K562 (cell line): ENCODE measurements at regions not wholly inside any gene's neighbourhood (a gene's known extent, or its start where the extent isn't known, plus 50 kb on each side); places are given as distances from the start of the nearest gene placed in this dataset.

Source experiments
- ATAC-seq: fragments of 200-7000 bp; cut with Tn5 transposase; 3 replicates; pipeline ENCODE4 v1.9.1; 2020; ENCODE audit warnings: moderate library complexity
- BruUV-seq: library from RNA; stranded (reverse); fragments of 400-500 nt; replicated peaks from 2 replicates; lab custom pipeline; 2021; lab: Mats Ljungman, UMichigan
- CTCF ChIA-PET: fragments of 300-600 bp; formaldehyde crosslinking; extraction: SDS; loops from one replicate; lab custom pipeline; 2021; ENCODE audit warnings: low intra/inter-chr PET ratio; lab: Yijun Ruan, JAX
- POLR2A ChIA-PET: fragments of 300-600, 350-650 bp; sonication (Branson Sonifier 250); formaldehyde crosslinking; extraction: SDS; loops from one replicate; lab custom pipeline; 2021; ENCODE audit warnings: antibody characterized with exemption, inconsistent platforms; lab: Yijun Ruan, JAX
- DNase-seq, 4 experiments: peaks; one replicate each; pipeline versions ENCODE4 v3.0.0 to v3.0.0-alpha.2; 2011 to 2018; ENCODE audit warnings: low spot score in 3 of 4, mixed read lengths in 3 of 4; ENCODE audit errors: extremely low read depth in 1 of 4
- FAIRE-seq: peaks from 2 replicates; lab custom pipeline; 2011; peaks lifted over from hg19 to GRCh38; lab: Jason Lieb, UNC
- H2AFZ ChIP-seq: 2 replicates; pipeline ENCODE4 v1.6.0; 2011; ENCODE audit warnings: low read depth, low read length, control low read depth, inconsistent platforms
- H3K27ac ChIP-seq: fragments of 200-600 bp; 3 replicates; pipeline ENCODE4 v1.8.0; 2011; ENCODE audit warnings: low read depth, mild to moderate bottlenecking, control low read depth, inconsistent platforms, low read length, moderate library complexity, mixed read lengths; ENCODE audit errors: extremely low read depth
- H3K27me3 ChIP-seq, 2 experiments: fragments of 300-600 bp in 1 of 2; 2 replicates in 1 of 2; 3 replicates in 1 of 2; pipeline versions ENCODE4 v1.6.0 to v1.8.0; 2011; ENCODE audit warnings: inconsistent platforms in 2 of 2, low read length in 2 of 2, mild to moderate bottlenecking in 1 of 2, mixed read lengths in 1 of 2, moderate library complexity in 1 of 2; ENCODE audit not compliant: control insufficient read depth in 2 of 2, insufficient read depth in 2 of 2
- H3K36me3 ChIP-seq: fragments of 300-600 bp; 3 replicates; pipeline ENCODE4 v1.8.0; 2011; ENCODE audit warnings: mild to moderate bottlenecking, low read length, inconsistent platforms; ENCODE audit not compliant: control insufficient read depth, insufficient read depth
- H3K4me1 ChIP-seq, 2 experiments: fragments of 200-600 bp in 1 of 2; replicated peaks in 1 of 2; 2 replicates in 1 of 2; 3 replicates in 1 of 2; pipeline versions ENCODE4 v1.5.1 to v1.8.0; 2011; ENCODE audit warnings: inconsistent platforms in 2 of 2, low read length in 2 of 2, mild to moderate bottlenecking in 1 of 2, mixed read lengths in 1 of 2, moderate library complexity in 1 of 2; ENCODE audit not compliant: control insufficient read depth in 2 of 2, insufficient read depth in 2 of 2
- H3K4me2 ChIP-seq: 2 replicates; pipeline ENCODE4 v1.6.1; 2011; ENCODE audit warnings: low read length, control low read depth, inconsistent platforms, mixed read lengths; ENCODE audit not compliant: insufficient read depth
- H3K4me3 ChIP-seq: fragments of 200-600 bp; sonication (generic), shearing (Covaris generic); 2 replicates; pipeline ENCODE4 v1.5.1; 2016; ENCODE audit warnings: control low read depth, inconsistent platforms
- H3K79me2 ChIP-seq: fragments of 200-600 bp; 3 replicates; pipeline ENCODE4 v1.8.0; 2011; ENCODE audit warnings: low read length, inconsistent platforms; ENCODE audit not compliant: control insufficient read depth, insufficient read depth
- H3K9ac ChIP-seq, 2 experiments: 2 replicates each; pipeline versions ENCODE4 v1.6.0 to v1.6.1; 2011; ENCODE audit warnings: low read depth in 2 of 2, low read length in 2 of 2, control low read depth in 1 of 2, inconsistent platforms in 1 of 2, mild to moderate bottlenecking in 1 of 2, mixed read lengths in 1 of 2; ENCODE audit not compliant: insufficient read depth in 1 of 2
- H3K9me1 ChIP-seq: one replicate; pipeline ENCODE4 v1.6.0; 2011; ENCODE audit warnings: inconsistent platforms, mild to moderate bottlenecking, low read length, moderate library complexity; ENCODE audit not compliant: control insufficient read depth, insufficient read depth
- H3K9me3 ChIP-seq: replicated peaks from 2 replicates; pipeline ENCODE4 v1.5.1; 2011; ENCODE audit warnings: low read depth, low read length, inconsistent platforms; ENCODE audit not compliant: control insufficient read depth, insufficient read depth
- H4K20me1 ChIP-seq: replicated peaks from 2 replicates; pipeline ENCODE4 v1.6.1; 2011; ENCODE audit warnings: low read length, inconsistent platforms, mixed read lengths; ENCODE audit not compliant: control insufficient read depth, insufficient read depth
- FOXJ2 ChIP-seq: fragments of 200-800 bp; sonication (Bioruptor generic); IDR thresholded peaks from 2 replicates; pipeline ENCODE4 v1.6.1; 2016; ENCODE audit warnings: missing genetic modification characterization, missing compliant biosample characterization
- GABPB2 ChIP-seq: fragments of 250-450 bp; sonication (Bioruptor Pico); conservative IDR thresholded peaks from 2 replicates; pipeline ENCODE4 v1.5.1; 2021; ENCODE audit warnings: mild to moderate bottlenecking
- TRIM25 ChIP-seq: fragments of 450-650 bp; IDR thresholded peaks from 2 replicates; pipeline ENCODE4 v1.7.0; 2016; ENCODE audit warnings: borderline replicate concordance
- ZNF134 ChIP-seq: fragments of 250-450 bp; sonication (Bioruptor Pico); conservative IDR thresholded peaks from 2 replicates; pipeline ENCODE4 v1.4.0; 2020
- ZNF592 ChIP-seq: fragments of 450-650 bp; IDR thresholded peaks from 2 replicates; pipeline ENCODE4 v1.6.1; 2017; ENCODE audit warnings: antibody characterized with exemption, mild to moderate bottlenecking
- WGBS: fragments of 100-300 bp; shearing (Covaris generic); methylation state at CpG from one replicate; pipeline ENCODE4 v1.1.6; 2016; ENCODE audit warnings: low coverage, mixed read lengths; ENCODE audit not compliant: insufficient coverage; ENCODE audit errors: missing lambda C conversion rate; 5-methylcytosine and 5-hydroxymethylcytosine counted together
- in situ Hi-C: fragments of 300-500 bp; cut with MboI; formaldehyde crosslinking; loops from 4 replicates; pipeline ENCODE4 v1.15.0; 2018; ENCODE audit warnings: inconsistent platforms, mixed read lengths
- intact Hi-C: fragments of 100-400 bp; cut with micrococcal nuclease; formaldehyde crosslinking; loops from 2 replicates; pipeline ENCODE4 v1.14.2; 2022

DNA sequence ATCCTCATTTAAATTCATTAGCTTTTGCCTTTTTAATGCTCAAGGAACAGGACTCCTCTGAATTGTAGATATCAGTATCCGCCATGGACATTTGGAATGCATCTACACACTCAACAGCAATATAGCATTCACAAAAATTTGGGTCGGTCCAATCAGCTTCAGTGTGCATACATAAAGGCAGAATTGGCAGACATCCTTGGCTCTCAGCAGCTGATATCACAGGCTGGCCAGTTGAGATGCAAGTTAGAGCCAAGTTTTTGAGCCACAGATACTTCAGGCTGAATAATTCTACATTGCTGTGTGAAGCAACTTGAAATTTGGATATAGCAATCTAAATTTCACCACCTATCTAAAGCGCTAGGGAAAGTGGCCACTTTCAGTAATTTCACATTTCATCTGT, 821.1 kb downstream of the PCDH19 start:
- CTCF ChIA-PET, result no interaction called here

More for the DNA sequence above, 821.1 kb downstream of the PCDH19 start:
- no peak for DNase-seq
- FAIRE-seq, result no peak
- no peaks in the 10 kb centered on the region for H3K36me3 ChIP-seq
- H3K9me3 ChIP-seq, result no peaks in the 10 kb centered on the region
- no peaks in the 10 kb centered on the region for H4K20me1 ChIP-seq
- 5% methylated on average over 3 of the region's 3 CpGs for WGBS
- H3K9me1 ChIP-seq, result no peaks in the 10 kb centered on the region
- no peak for ATAC-seq
- TF ChIP-seq ZNF592, result no peak
- no peak for TF ChIP-seq TRIM25
- no peak for TF ChIP-seq ZNF134 (CRISPR knock-in tag)
- no peak for TF ChIP-seq GABPB2 (CRISPR knock-in tag)
- TF ChIP-seq FOXJ2 (tag), result no peak
- no peak overlapping the region for H3K4me3 ChIP-seq
- H3K27ac ChIP-seq, result no peak overlapping the region
- H3K9ac ChIP-seq, result no peak overlapping the region
- POLR2A ChIA-PET, result no interaction called here
- no TSS peak for BruUV-seq
- H3K27me3 ChIP-seq, result no peaks in the 10 kb centered on the region
- no peaks in the 10 kb centered on the region for H3K79me2 ChIP-seq
- intact Hi-C loops, result no loop called here
- in situ Hi-C loops, result no loop called here
- no peak overlapping the region for H3K4me2 ChIP-seq
- H3K4me1 ChIP-seq, result no peaks in the 10 kb centered on the region
- no peak overlapping the region for H2AFZ ChIP-seq
